SK-N-SH (cell line): ENCODE measurements at regions not wholly inside any gene's neighbourhood (a gene's known extent, or its start where the extent isn't known, plus 50 kb on each side); places are given as distances from the start of the nearest gene placed in this dataset.

ENCODE experiments used
- CTCF ChIP-seq: fragments of 200-600 bp; sonication (generic); IDR thresholded peaks from 2 replicates; pipeline ENCODE4 v1.6.1; 2017; ENCODE audit warnings: antibody characterized with exemption, mild to moderate bottlenecking, moderate library complexity
- ELF1 ChIP-seq: IDR thresholded peaks from 2 replicates; pipeline ENCODE4 v1.4.0; 2012
- MEF2A ChIP-seq: IDR thresholded peaks from 2 replicates; pipeline ENCODE4 v1.4.0; 2012; ENCODE audit warnings: low read depth, borderline replicate concordance
- PBX3 ChIP-seq: IDR thresholded peaks from 2 replicates; pipeline ENCODE4; 2012
- POLR2AphosphoS5 ChIP-seq: IDR thresholded peaks from 2 replicates; pipeline ENCODE4 v1.6.1; 2012; ENCODE audit warnings: low read depth, low read length
- RFX5 ChIP-seq: IDR thresholded peaks from 2 replicates; pipeline ENCODE4 v1.6.1; 2012; ENCODE audit warnings: mild to moderate bottlenecking, improper control_type of control experiment, low read length
- TEAD4 ChIP-seq: IDR thresholded peaks from 2 replicates; pipeline ENCODE4 v1.4.0; 2012; ENCODE audit warnings: mild to moderate bottlenecking, borderline replicate concordance; ENCODE audit not compliant: insufficient read depth
- USF1 ChIP-seq: IDR thresholded peaks from 2 replicates; pipeline ENCODE4 v1.4.0; 2012; ENCODE audit warnings: low read depth, borderline replicate concordance
- TF ChIP-seq, protein P1 (sequence below): IDR thresholded peaks from 2 replicates; pipeline ENCODE4 v1.6.1; 2012; ENCODE audit warnings: mild to moderate bottlenecking, low read depth, low read length, moderate library complexity
- TF ChIP-seq, protein P2 (sequence below): fragments of 150-350 bp; IDR thresholded peaks from 2 replicates; pipeline ENCODE4 v1.6.1; 2016; ENCODE audit warnings: mild to moderate bottlenecking, low read depth, low read length

DNA sequence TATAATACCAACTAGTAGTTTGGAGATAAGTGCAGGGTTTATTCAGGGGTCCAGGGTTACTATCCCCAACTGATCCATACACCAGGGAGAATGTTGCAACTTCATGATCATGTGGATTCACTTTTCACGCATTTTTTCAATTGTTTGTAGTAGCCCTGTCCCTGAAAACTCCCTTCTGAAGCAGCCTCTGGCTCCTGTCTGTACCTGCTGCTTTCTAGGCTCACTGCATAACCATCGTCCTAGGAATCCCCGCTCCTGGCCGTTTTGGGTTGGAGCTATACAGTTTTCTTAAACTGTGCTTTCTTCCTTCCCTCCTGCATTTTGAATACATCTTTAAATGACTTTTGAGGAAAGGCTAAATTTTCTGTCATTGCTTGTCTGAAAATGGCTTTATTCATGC, 154.1 kb downstream of the SDHAF3 start:
- TF ChIP-seq CTCF (no peak), TEAD4 (no peak), RFX5 (no peak), USF1 (no peak), PBX3 (no peak), ELF1 (no peak), POLR2AphosphoS5 (no peak), MEF2A (no peak)
- TF ChIP-seq, protein P1, sequence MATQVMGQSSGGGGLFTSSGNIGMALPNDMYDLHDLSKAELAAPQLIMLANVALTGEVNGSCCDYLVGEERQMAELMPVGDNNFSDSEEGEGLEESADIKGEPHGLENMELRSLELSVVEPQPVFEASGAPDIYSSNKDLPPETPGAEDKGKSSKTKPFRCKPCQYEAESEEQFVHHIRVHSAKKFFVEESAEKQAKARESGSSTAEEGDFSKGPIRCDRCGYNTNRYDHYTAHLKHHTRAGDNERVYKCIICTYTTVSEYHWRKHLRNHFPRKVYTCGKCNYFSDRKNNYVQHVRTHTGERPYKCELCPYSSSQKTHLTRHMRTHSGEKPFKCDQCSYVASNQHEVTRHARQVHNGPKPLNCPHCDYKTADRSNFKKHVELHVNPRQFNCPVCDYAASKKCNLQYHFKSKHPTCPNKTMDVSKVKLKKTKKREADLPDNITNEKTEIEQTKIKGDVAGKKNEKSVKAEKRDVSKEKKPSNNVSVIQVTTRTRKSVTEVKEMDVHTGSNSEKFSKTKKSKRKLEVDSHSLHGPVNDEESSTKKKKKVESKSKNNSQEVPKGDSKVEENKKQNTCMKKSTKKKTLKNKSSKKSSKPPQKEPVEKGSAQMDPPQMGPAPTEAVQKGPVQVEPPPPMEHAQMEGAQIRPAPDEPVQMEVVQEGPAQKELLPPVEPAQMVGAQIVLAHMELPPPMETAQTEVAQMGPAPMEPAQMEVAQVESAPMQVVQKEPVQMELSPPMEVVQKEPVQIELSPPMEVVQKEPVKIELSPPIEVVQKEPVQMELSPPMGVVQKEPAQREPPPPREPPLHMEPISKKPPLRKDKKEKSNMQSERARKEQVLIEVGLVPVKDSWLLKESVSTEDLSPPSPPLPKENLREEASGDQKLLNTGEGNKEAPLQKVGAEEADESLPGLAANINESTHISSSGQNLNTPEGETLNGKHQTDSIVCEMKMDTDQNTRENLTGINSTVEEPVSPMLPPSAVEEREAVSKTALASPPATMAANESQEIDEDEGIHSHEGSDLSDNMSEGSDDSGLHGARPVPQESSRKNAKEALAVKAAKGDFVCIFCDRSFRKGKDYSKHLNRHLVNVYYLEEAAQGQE: no peak
- TF ChIP-seq, protein P2, sequence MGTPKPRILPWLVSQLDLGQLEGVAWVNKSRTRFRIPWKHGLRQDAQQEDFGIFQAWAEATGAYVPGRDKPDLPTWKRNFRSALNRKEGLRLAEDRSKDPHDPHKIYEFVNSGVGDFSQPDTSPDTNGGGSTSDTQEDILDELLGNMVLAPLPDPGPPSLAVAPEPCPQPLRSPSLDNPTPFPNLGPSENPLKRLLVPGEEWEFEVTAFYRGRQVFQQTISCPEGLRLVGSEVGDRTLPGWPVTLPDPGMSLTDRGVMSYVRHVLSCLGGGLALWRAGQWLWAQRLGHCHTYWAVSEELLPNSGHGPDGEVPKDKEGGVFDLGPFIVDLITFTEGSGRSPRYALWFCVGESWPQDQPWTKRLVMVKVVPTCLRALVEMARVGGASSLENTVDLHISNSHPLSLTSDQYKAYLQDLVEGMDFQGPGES: no peak
